RKO (cell line): ENCODE measurements at regions not wholly inside any gene's neighbourhood (a gene's known extent, or its start where the extent isn't known, plus 50 kb on each side); places are given as distances from the start of the nearest gene placed in this dataset.
A peak's percentile ranks its signal among the peaks of the same experiment; 100 is the strongest.

Experiments
- DNase-seq: peaks from one replicate; pipeline ENCODE4 v3.0.0-alpha.2; 2016; ENCODE audit warnings: low spot score

DNA sequence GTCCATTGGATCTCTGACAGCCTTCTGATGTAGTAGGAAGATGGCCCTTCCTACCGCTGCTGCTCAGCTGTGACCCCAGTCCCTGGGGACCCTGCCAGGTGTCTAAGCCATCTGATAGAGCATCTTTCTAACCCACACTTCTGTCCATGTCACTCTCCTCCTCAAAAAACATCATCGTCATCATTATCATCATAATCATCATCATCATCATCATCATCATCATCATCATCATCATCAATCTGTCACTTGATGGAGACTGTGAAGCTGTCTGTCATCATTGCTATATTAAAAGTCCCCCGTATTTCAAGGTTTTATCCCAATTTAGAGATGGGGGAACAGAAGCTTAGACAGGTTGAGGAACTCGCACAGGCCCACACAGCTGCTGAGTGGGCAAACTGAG is 75.1 kb upstream of the SLC6A11 start:
- DNase-seq, result no peak

DNA sequence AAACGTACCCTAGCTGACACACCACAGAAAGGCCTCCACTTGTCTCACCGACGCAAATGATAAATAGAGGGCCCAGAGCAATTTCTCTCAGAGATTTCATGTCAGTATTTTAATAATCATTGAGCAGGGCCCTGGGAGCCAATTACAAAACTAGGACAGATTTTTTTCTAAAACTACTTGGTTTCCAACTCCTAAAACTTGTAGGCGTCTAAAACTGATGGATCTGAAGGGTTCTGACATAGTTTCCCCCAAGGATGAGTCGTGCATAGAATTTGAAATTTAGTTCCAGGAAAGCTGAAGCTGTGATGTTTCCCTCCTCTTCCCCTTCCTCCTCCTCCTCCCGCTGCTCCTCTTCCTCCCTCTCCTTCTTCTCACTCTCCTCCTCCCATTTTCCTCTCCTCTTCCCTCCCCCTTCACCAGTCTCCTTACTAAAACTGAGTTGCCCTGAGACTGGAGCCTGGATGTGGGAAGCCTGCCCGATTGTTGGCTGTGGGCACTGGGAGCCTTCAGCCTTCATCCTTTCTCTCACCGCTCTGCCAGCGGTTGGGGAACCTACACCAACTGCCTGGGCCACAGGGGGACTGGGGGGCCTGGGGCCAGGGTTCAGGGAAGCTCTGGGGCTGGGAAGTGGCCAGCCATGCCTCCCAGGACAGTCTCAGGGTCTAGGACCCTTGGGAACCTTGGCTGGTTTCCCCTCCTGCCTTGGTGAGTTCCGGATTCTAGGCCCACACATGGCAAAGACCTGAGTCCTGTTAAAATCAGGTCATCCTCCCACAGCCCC is 73.9 kb upstream of the SLC6A11 start:
- DNase-seq, result no peak

DNA sequence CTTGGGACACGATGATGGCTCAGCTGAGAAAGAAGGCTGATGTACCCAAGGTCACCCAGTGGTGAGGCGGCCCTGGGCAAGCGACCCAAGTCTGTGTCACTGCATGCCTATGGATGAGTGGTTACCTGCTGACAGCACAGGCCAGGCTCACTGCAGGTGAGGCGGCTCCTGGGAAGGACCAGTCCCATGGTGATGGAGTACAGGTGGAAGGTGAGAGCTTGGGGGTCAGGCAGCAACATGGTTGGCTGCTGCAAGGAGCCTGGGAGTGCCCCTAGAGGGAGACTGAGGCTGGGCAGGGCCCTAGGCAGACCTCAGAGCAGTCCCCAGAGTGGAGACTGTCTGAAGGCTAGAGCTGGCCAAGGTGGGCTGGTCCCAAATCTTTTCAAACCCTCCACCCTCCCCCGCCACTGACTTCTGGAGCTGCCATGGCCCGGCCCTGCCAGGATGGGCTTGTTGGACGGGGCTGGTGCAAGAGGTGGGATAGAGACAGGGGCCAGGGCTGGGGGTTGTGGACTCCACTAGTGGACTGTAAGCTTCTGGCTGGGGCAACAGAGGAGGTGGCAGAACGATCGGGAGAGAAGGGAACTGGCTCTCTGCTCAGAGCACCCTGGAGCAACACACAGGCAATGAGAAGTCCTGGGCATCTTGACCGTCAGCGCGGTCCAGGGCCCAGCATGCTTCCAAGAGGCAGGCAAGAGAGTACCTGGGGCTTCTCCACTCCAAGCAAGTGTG is 72.5 kb upstream of the SLC6A11 start:
- DNase-seq, result no peak

DNA sequence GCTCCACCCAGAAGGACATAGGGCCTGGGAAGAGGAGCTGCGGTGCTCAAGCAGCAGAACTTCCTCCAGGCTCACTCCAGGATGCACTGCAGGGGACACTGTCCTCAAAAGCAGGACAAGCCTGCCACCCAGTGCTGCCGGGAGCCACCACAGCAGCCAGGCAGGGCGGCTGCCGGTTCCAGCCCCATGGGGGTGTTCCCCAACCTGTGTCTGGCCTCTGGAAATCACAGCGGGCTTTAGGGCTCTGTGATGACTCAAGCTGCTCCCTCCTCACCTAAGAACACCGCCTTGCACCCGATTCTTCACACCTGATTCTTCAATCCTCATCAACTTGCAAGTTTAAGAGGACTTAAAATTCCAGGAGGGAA is 71.9 kb upstream of the SLC6A11 start:
- DNase-seq, result peak; percentile 38

DNA sequence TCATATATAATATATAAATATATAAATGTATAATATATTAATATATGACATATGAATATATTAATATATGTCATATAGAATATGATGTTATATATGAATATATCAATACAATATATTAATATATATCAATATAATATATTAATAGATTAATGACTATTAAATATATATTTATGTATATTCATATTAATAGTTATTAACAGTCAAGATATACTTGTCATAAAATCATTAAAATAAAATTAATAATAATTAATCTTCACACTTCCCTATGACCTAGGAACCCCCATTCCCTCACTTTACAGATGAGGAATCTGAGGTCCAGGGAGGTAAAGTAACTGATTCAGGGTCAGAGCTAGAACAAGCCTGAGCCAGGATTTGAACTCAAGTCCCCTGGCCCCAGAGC is 70.6 kb upstream of the SLC6A11 start:
- no peak for DNase-seq

DNA sequence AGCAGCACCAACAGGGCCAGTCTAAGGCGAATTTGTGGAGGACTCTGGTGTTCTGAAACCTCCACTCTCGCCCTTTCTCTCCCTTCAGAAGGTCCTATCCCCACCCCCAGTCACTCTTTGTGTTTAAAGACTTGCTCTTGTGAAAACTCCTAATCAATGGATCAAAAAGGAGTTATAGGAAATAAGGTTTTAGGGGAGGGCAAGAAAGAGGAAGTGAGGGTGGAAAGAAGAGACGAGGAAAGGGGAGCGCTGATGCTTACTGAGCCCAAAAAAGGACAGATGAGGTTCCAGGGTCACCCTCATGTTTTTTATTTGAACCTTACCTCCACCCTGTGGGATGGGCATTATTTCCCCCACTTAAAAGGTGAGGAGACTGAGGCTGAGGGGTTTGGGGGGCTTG is 70.0 kb upstream of the SLC6A11 start:
- no peak for DNase-seq

DNA sequence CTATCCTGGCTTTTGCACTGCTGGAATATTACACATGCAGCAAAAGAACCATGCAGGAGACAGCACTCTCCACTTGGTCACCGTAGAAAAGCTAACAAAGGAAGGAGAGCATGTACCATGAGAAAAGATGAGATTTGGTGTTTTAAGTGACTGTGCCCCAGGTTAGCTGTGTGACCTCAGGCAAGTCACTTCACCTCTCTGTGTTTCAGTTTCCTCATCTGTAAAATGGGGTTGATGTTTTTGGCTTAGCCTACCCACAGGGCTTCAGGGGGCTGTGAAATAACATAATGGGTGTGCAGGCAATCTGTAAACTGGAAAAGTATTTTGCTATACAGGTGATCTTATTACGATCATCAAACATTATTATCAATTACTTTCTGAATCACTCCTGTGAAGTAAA is 69.3 kb upstream of the SLC6A11 start:
- DNase-seq, result no peak

DNA sequence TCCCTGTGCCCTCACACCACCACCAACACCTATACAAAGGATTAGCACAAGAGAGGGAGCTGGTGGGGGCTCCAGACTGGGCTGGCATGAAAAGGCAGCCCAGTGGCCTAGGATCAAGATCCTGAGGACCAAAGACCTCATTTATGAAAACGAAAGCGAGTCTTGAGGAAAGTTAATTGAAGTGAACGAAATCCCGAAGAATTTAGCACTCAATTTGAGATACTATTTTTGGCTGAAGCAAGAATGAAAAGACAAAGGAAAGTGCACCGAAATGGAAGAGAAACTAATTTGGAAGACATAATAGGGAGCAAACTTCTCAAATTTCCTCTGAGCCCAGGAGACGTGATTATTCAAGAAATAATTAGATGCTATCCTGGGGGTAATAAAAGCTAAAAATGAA is 68.7 kb upstream of the SLC6A11 start:
- no peak for DNase-seq

DNA sequence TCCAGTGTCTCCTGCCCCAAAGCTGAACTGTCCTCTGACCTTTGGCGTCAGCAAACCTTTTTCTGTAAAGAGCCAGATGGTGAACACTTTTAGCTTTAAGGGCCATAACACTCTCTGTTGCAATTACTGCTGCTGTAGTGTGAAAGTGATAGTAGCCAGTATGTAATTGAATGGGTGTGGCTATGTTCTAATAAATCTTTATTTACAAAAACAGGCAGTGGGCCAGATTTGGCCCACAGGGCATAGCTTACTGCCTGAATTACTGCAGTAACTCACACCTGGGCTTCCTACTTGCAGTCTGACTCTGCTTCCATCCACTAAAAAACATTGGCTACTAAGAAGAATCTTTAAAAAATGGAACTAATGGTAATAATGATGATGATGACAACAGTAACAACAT is 68.0 kb upstream of the SLC6A11 start:
- DNase-seq, result no peak

DNA sequence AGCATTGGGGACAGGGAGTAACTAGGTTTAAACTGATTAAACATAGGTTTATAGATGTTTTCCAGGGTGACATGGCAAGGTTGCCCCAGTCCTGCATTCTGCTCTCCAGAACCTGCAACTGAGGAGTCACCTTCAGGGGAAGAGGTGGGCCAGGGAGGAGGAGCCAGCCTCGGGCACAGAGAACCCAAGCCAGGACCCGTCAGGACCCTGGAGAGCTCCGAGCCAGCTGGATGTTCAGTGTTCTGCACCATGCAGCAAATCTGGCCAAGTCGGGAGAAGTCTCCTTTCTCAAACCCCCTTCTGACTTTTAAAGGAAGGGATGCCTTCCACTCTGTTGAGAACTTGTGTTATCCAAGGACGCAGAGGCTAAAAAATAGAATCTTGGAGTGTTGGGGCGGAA is 62.1 kb upstream of the SLC6A11 start:
- DNase-seq, result peak; percentile 48

DNA sequence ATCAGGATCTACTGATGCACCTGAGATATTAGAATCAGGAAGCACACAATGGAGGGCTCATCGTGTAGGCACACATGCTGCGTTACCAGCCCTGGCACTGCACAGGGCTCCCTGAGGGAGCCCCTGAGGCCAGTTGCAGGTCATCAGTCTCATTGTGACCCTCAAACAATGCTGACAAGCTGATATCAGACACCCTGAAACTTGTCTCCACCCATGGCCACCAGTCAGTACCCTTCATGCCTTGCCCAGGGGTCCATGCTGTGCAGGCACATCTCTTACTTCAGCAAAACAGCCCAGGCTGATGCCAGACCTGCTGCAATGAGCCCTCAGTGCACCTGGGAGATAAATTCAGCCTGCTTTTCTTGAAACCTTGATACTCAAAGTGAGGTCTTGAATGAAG is 59.5 kb upstream of the SLC6A11 start:
- no peak for DNase-seq

DNA sequence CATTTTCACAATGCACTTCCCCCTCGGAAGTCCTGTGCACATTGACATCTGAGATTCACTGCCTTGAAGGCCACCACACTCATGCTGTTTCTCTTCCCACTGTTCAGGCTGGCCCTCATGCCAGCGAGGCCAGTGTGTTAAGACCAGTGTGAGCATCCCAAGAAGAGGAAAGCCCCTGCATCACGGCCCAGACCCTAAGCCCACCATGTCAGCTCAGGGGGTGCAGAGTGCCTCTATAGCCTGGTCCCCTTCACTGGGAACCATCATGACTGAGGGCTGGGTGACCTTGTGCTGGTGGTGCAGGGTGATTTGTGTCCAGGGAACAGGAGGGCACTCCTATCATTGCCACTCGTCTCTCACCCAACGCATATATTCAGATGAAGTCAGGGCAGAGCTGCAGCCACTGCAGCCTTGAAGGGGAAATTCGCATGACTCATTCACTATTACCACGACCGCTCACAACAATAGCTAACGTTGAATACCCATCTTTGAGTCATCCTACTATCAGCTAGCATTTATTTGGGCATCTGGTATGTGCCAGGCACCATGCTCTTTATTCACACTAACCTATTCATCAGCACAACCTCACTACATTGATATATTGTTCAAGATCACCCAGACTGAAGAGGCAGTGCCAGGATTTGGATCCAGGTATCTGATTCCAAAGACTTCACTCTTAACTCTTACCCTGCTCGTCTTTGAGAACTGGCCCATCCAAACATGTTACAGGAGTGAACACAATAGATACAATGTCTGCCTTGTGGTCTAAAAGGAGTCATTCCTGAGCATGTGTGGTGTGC is 58.8 kb upstream of the SLC6A11 start:
- peak; percentile 29 for DNase-seq

DNA sequence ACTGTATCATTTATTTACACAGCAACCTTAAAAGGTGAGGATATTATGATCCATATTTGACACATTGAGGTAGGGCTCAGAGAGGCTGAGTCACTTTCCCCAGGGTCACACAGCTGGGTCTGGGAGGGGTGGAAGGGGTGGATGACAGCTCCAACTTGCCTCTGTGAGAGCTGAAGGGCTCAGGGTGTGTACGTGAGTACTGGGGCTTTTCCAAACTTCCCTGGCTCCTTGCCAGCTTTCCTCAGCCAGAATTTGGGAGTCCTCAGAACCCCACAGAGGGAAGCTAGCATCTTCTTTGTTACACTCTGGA is 58.3 kb upstream of the SLC6A11 start:
- DNase-seq, result no peak

DNA sequence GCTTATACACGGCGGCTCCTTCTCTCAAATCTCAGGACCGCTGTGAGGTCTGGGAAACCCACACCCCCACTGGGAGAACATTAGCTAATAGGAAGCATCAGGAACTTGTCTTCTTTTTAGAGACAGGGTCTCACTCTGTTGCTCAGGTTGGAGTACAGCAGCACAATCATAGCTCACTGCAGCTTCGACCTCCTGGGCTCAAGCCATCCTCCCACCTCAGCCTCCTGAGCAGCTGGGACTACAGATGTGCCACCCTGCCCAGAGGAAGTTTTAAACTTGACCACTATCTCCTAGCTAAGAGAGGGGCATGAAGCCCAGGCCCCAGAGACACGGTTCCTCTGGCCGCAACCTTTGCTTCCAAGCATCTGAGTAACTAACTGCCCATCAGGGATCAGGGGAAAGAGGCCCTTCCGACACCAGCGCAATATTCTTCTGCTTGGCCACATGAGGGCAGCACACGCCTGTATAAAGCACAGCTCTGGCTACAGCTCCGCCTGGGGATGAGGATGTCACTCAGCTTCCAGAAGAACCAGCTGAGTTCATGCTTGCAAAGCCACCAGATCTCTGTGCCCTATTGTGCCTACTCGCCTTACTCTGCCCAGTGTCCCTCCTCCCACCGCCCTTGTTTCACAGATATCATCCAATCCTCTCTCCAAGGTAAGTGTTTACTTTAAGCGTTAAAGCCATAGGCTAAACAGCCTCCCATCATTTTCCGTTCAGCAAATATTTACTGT is 57.6 kb upstream of the SLC6A11 start:
- DNase-seq, result peak; percentile 88

DNA sequence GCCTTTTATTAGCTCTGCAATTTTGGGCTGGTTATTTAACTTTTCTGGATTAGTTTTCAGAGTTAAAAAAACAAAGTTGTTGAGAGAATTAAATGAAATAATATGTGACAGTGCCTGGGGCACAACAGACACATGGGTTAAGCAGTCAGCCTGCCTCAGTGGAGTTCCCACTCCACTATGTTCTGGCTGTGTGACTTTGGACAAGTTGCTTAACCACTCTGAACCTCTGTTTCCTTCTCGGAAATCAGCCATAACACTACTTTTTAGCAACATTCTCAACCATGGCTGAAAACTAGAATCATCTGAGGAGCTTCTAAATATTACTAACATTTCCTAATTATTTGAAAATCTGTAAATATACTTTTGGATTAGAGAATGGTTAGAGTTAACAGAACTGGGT is 56.5 kb upstream of the SLC6A11 start:
- no peak for DNase-seq

DNA sequence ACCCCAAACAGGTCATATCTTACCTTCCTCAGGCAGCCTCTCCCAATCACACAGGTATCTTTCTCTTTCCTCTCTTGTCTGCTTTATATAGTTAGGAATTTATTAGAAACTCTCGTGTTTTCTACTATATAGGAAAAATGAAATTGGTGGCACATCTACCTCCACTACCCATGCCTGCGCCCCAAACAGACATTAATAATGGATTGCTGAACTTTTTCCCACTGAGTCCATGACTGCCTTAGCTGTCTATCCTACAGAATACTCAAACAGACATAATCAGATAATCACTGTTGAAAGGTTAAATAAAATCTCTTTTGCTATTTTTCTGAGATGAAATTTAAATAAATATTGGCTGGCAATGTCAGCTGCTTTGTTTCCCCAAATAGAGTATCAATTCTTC is 55.8 kb upstream of the SLC6A11 start:
- DNase-seq, result no peak

DNA sequence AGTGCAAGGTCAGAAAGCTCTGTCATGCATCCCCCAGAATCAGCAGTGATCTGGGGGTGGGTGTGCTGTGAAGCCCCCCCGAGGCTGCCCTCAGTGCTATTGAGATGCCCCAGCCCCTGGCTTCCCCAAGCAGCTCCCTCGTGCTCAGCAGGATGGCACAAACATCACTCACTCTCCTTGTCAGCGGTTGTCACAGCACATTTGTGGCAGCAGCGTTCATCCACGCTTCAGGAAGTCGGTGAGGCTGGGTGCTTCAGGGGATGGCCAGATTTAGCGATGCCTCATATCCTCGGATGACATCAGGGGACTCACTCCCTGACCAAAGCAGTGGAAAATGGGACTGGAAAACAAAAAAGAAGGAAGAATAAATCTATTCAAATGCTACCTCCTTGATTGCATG is 54.4 kb upstream of the SLC6A11 start:
- no peak for DNase-seq

DNA sequence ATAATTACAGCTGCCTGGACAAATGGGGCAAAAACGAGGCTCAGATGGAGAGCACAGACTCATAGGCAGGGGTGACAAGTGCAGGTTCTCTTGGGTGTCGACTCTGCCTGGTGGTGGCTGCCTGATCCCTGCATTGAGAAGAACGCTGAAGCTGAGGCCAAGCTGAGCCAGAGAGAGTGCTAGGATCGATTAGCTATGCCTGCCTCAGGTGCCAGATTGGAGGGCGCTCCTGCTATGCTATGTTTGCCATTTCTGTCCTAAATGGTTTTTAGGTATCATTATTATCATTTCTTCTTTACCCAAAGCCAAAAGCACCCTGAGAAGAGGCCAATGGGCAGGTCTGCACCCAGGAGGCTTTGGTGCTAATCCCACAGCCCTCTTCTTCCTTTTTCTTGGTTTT is 53.9 kb upstream of the SLC6A11 start:
- no peak for DNase-seq

DNA sequence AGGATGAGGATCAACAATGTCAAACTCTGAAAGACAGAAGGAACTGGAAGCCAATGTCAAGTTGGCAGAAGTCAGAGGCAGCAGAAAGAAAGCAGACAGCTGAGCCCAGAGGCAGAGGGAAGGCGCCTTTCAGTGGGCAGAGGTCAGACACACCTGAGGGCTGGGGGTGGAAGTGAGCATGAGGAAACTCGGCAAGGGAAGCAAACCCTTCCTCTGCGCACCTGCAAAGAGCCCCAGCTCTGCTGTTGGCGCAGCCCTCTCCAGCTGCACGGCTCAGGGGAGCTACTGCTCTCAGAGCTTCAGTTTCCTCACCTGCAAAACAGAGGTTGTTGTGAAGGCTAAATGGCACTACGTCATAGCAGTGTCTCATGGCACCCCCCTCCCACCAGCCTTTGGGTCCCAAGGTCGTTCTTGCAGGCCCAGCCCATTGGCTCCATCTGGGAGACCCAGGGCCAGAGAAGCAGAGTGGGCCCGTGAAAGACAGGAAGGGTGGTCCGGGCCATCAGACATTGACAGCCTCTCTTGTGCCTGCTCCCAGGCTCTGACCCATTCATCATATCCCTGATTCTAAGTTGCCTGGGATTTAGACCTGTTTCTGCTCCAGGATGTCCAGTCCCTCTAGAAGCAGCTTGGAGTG is 53.3 kb upstream of the SLC6A11 start:
- no peak for DNase-seq

DNA sequence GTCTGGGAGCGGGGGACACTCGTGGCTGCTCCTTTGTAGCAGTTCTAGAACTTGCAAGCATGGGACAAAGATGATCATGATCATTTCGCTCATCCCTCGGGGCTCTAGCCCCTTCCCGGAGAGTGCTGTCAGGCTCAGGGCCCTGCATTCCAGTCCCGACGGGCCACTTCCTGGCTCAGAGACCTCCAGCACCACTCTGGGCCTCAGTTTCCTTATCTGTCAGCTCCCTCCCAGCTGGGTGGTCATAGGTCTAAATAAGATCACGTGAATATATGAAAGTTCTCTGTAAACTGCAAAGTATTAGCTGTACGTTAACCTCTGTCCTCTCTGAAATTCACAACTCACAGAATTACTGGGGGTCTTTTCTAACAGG is 52.8 kb upstream of the SLC6A11 start:
- DNase-seq, result no peak

DNA sequence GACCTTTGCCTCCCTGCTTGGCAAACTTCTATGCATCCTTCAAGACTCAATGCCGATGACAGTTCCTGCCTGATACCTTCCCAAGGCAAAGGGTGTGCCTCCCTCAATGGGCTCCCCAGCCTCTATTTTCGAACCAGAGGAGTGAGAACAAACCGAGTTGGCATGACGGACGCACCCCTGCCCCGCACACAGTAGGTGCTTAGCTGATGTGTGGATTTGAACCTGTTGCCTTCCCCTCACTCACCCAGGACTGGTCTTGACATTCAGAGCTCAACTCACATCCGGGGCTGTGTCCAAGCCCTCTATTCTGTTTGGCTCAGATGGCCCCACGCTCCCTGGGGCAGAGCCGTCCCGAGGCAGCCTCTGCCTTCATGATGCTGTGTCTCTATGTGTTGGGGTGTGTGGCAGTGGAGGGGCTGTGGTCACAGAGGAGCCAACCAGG is 52.2 kb upstream of the SLC6A11 start:
- DNase-seq, result no peak
